KMS-11 (cell line): ENCODE measurements at regions not wholly inside any gene's neighbourhood (a gene's known extent, or its start where the extent isn't known, plus 50 kb on each side); places are given as distances from the start of the nearest gene placed in this dataset.

ENCODE experiments used
- H2AFZ ChIP-seq: fragments of 200-600 bp; sonication (generic); 2 replicates; pipeline ENCODE4 v1.6.1; 2016; ENCODE audit warnings: antibody characterized with exemption, mixed run types, low read depth
- H3K27ac ChIP-seq: fragments of 200-600 bp; sonication (generic); 2 replicates; pipeline ENCODE4 v1.6.1; 2016; ENCODE audit warnings: mild to moderate bottlenecking, mixed run types
- H3K27me3 ChIP-seq: fragments of 200-600 bp; sonication (generic); 2 replicates; pipeline ENCODE4 v1.6.1; 2017; ENCODE audit warnings: mild to moderate bottlenecking, low read depth, mixed run types, moderate library complexity; ENCODE audit not compliant: insufficient read depth
- H3K36me3 ChIP-seq: fragments of 200-600 bp; sonication (generic); 2 replicates; pipeline ENCODE4 v1.6.1; 2017; ENCODE audit warnings: mild to moderate bottlenecking, mixed run types; ENCODE audit not compliant: insufficient read depth
- H3K4me1 ChIP-seq: fragments of 200-600 bp; sonication (generic); 2 replicates; pipeline ENCODE4 v1.6.1; 2016; ENCODE audit warnings: mild to moderate bottlenecking, low read depth, mixed run types; ENCODE audit not compliant: poor library complexity, severe bottlenecking
- H3K4me2 ChIP-seq: fragments of 200-600 bp; sonication (generic); 2 replicates; pipeline ENCODE4 v1.7.0; 2016; ENCODE audit warnings: mild to moderate bottlenecking, mixed run types
- H3K4me3 ChIP-seq: fragments of 200-600 bp; sonication (generic); IDR thresholded peaks from 2 replicates; pipeline ENCODE4 v1.6.1; 2017; ENCODE audit warnings: low read depth, low read length, mixed read lengths; ENCODE audit not compliant: insufficient read depth
- H3K79me2 ChIP-seq: fragments of 200-600 bp; sonication (generic); 2 replicates; pipeline ENCODE4 v1.6.1; 2016; ENCODE audit warnings: low read depth, mixed run types; ENCODE audit not compliant: insufficient read depth
- H3K9ac ChIP-seq: fragments of 200-600 bp; sonication (generic); 2 replicates; pipeline ENCODE4 v1.6.1; 2016; ENCODE audit warnings: mild to moderate bottlenecking, mixed run types
- H4K20me1 ChIP-seq: fragments of 200-600 bp; sonication (generic); 2 replicates; pipeline ENCODE4 v1.6.1; 2016; ENCODE audit warnings: mild to moderate bottlenecking, mixed run types; ENCODE audit not compliant: insufficient read depth
- CTCF ChIP-seq: fragments of 200-600 bp; sonication (generic); conservative IDR thresholded peaks from 2 replicates; pipeline ENCODE4 v1.6.1; 2017; ENCODE audit warnings: low read depth, mild to moderate bottlenecking, antibody characterized with exemption, low read length, moderate library complexity, mixed read lengths

GRCh38 chr2:195543063-195543462, 114.0 kb upstream of the SLC39A10 start:
- Histone ChIP-seq H3K4me1 (no peaks in the 10 kb centered on the region), H4K20me1 (no peaks in the 10 kb centered on the region), H3K4me2 (no peak overlapping the region), H3K27ac (no peak overlapping the region), H3K27me3 (no peaks in the 10 kb centered on the region), H3K36me3 (no peaks in the 10 kb centered on the region), H3K79me2 (no peaks in the 10 kb centered on the region), H2AFZ (no peak overlapping the region), H3K9ac (no peak overlapping the region), H3K4me3 (no peak overlapping the region)
- TF ChIP-seq CTCF: no peak

GRCh38 chr2:195542067-195542466, 115.0 kb upstream of the SLC39A10 start:
- Histone ChIP-seq H3K4me1 (no peaks in the 10 kb centered on the region), H4K20me1 (no peaks in the 10 kb centered on the region), H3K79me2 (no peaks in the 10 kb centered on the region), H3K27ac (no peak overlapping the region), H3K36me3 (no peaks in the 10 kb centered on the region), H3K4me3 (no peak overlapping the region), H2AFZ (no peak overlapping the region), H3K9ac (no peak overlapping the region), H3K27me3 (no peaks in the 10 kb centered on the region), H3K4me2 (no peak overlapping the region)
- no peak for TF ChIP-seq CTCF

GRCh38 chr2:195538937-195539336, 118.1 kb upstream of the SLC39A10 start:
- Histone ChIP-seq H4K20me1 (no peaks in the 10 kb centered on the region), H3K9ac (no peak overlapping the region), H3K4me3 (no peak overlapping the region), H3K27ac (no peak overlapping the region), H3K27me3 (no peaks in the 10 kb centered on the region), H3K4me2 (no peak overlapping the region), H3K79me2 (no peaks in the 10 kb centered on the region), H3K36me3 (no peaks in the 10 kb centered on the region), H3K4me1 (peaks cover 22% of the 10 kb centered on the region), H2AFZ (no peak overlapping the region)
- no peak for TF ChIP-seq CTCF

GRCh38 chr2:195537811-195538210, 119.2 kb upstream of the SLC39A10 start:
- Histone ChIP-seq H3K79me2 (no peaks in the 10 kb centered on the region), H3K9ac (no peak overlapping the region), H3K4me1 (peaks cover 33% of the 10 kb centered on the region), H4K20me1 (no peaks in the 10 kb centered on the region), H3K36me3 (no peaks in the 10 kb centered on the region), H3K4me3 (no peak overlapping the region), H3K27ac (no peak overlapping the region), H3K4me2 (no peak overlapping the region), H3K27me3 (no peaks in the 10 kb centered on the region), H2AFZ (no peak overlapping the region)
- no peak for TF ChIP-seq CTCF

GRCh38 chr2:195536906-195537305, 120.1 kb upstream of the SLC39A10 start:
- Histone ChIP-seq H2AFZ (no peak overlapping the region), H3K27me3 (no peaks in the 10 kb centered on the region), H3K4me1 (peaks cover 39% of the 10 kb centered on the region), H3K27ac (no peak overlapping the region), H3K4me3 (no peak overlapping the region), H4K20me1 (no peaks in the 10 kb centered on the region), H3K4me2 (peak overlapping the region; percentile 53; the same call in 1 of the 2 replicates), H3K9ac (no peak overlapping the region), H3K79me2 (no peaks in the 10 kb centered on the region), H3K36me3 (no peaks in the 10 kb centered on the region)
- TF ChIP-seq CTCF: no peak
